Spleen (tissue), 11 donors: ENCODE measurements at regions not wholly inside any gene's neighbourhood (a gene's known extent, or its start where the extent isn't known, plus 50 kb on each side); places are given as distances from the start of the nearest gene placed in this dataset.
"Not testable (repeated sequence)": the region's sequence is repeated elsewhere in the genome, so short reads cannot be mapped to it uniquely, and the experiment has no call there.

Source experiments
- DNase-seq: peaks from one replicate; pipeline ENCODE4 v3.0.0-alpha.2; 2020
- H3K27ac ChIP-seq, 8 donors: fragments of 200-600 bp; sonication (generic) in 7 of 8; 1 replicate in 4 of 8; 2 replicates in 4 of 8; pipeline versions ENCODE4 v1.5.0 to v1.8.0; 2016 to 2021; ENCODE audit warnings: inconsistent platforms in 4 of 8, mild to moderate bottlenecking in 4 of 8, moderate library complexity in 1 of 8
- H3K27me3 ChIP-seq, 7 donors: fragments of 200-600 bp; sonication (generic) in 6 of 7; replicated peaks in 1 of 7; 1 replicate in 4 of 7; 2 replicates in 3 of 7; pipeline versions ENCODE4 v1.5.0 to v1.8.0; 2016 to 2021; ENCODE audit warnings: inconsistent platforms in 3 of 7, mild to moderate bottlenecking in 1 of 7
- H3K36me3 ChIP-seq, 6 donors: fragments of 200-600 bp; sonication (generic) in 5 of 6; 1 replicate in 4 of 6; 2 replicates in 2 of 6; pipeline versions ENCODE4 v1.5.0 to v1.8.0; 2016 to 2021; ENCODE audit warnings: inconsistent platforms in 2 of 6
- H3K4me1 ChIP-seq, 6 donors: fragments of 200-600 bp; sonication (generic) in 5 of 6; 1 replicate in 3 of 6; 2 replicates in 3 of 6; pipeline versions ENCODE4 v1.5.0 to v1.8.0; 2016 to 2021; ENCODE audit warnings: inconsistent platforms in 3 of 6
- H3K4me3 ChIP-seq, 8 donors: fragments of 200-600 bp; sonication (generic) in 7 of 8; 1 replicate in 4 of 8; 2 replicates in 4 of 8; pipeline versions ENCODE4 v1.5.0 to v1.8.0; 2016 to 2021; ENCODE audit warnings: inconsistent platforms in 4 of 8, mild to moderate bottlenecking in 4 of 8, moderate library complexity in 2 of 8
- H3K9me3 ChIP-seq, 8 donors: fragments of 200-600 bp; sonication (generic) in 7 of 8; 1 replicate in 4 of 8; 2 replicates in 4 of 8; pipeline versions ENCODE4 v1.5.0 to v1.8.0; 2016 to 2021; ENCODE audit warnings: inconsistent platforms in 4 of 8
- CTCF ChIP-seq, 11 experiments: fragments of 200-600 bp in 7 of 11; fragments of 450-650 bp in 4 of 11; sonication (generic) in 4 of 11; IDR thresholded peaks in 8 of 11; conservative IDR thresholded peaks in 3 of 11; 1 replicate in 7 of 11; 2 replicates in 4 of 11; pipeline versions ENCODE4 v1.4.0 to v1.8.0; 2016 to 2021; ENCODE audit warnings: antibody characterized with exemption in 11 of 11, inconsistent platforms in 4 of 11, mild to moderate bottlenecking in 1 of 11
- POLR2A ChIP-seq, 3 donors: fragments of 450-650 bp; IDR thresholded peaks; one replicate each; pipeline ENCODE4 v1.5.1; 2017; ENCODE audit warnings: antibody characterized with exemption in 3 of 3, mild to moderate bottlenecking in 1 of 3
- POLR2AphosphoS5 ChIP-seq, 3 donors: sonication (generic); formaldehyde crosslinking; IDR thresholded peaks; one replicate each; pipeline ENCODE4 v1.5.1; 2017; ENCODE audit warnings: antibody characterized with exemption in 3 of 3
- WGBS, 5 donors: extraction: QIAGEN DNeasy Blood & Tissue Kit in 3 of 5; methylation state at CpG; one replicate each; pipeline versions ENCODE4 v1.1.5 to v1.1.7; 2013 to 2018; 5-methylcytosine and 5-hydroxymethylcytosine counted together
- intact Hi-C: fragments of 100-400 bp; cut with DNase I; formaldehyde crosslinking; loops from one replicate; pipeline ENCODE4 v1.15.0; 2023; ENCODE audit warnings: low total_unique reads
- donor health status: healthy with polysubstance abuse.
- donor health status: DM: no; HTN: no; CAD: no; lungs with moderate emphysema.
- donor health status: DM: no; HTN: no; CAD: no.
- donor health status: Bipolar disorder and iron deficiency.
- donor health status: healthy.
- donor health status: DM: no; HTN: no; CAD: no.
- donor health status: DM: yes; HTN: yes; CAD: no.

- Histone ChIP-seq H3K9me3 (no peaks in the 10 kb centered on the region), H3K4me1 (peaks cover 0 to 8% (median 0%) of the 10 kb centered on the region in 6 donors), H3K4me3 (no peak overlapping the region), H3K27me3 (no peaks in the 10 kb centered on the region), H3K36me3 (no peaks in the 10 kb centered on the region), H3K27ac (no peak overlapping the region)
- intact Hi-C loops, result no loop called here
- peak; percentile 89 for DNase-seq
- TF ChIP-seq POLR2AphosphoS5 (IDR thresholded peaks at IDR 0.05), result no peak
- peak; percentile 53 to 89 (median 78) for TF ChIP-seq CTCF (IDR thresholded peaks at IDR 0.05 in 8 of 11, conservative IDR thresholded peaks at IDR 0.05 in 3 of 11)
- TF ChIP-seq POLR2A (IDR thresholded peaks at IDR 0.05), result no peak
- 40 to 44% (median 42%) methylated on average over 15 of the region's 15 CpGs for WGBS, 5 donors
Measured at GRCh38 chr14:37874429-37875109, 279.1 kb downstream of the TTC6 start.

GRCh38 chr14:37888234-37888633, 292.8 kb downstream of the TTC6 start:
- no peak for DNase-seq
- no peak for TF ChIP-seq POLR2AphosphoS5 (IDR thresholded peaks at IDR 0.05)
- TF ChIP-seq POLR2A (IDR thresholded peaks at IDR 0.05), result no peak
- TF ChIP-seq CTCF (IDR thresholded peaks at IDR 0.05 in 8 of 11, conservative IDR thresholded peaks at IDR 0.05 in 3 of 11), result no peak
- Histone ChIP-seq H3K27ac (no peak overlapping the region), H3K4me1 (no peaks in the 10 kb centered on the region), H3K9me3 (no peaks in the 10 kb centered on the region), H3K4me3 (no peak overlapping the region), H3K36me3 (no peaks in the 10 kb centered on the region), H3K27me3 (peaks cover 0 to 3% (median 0%) of the 10 kb centered on the region in 7 donors)
- intact Hi-C loops, result no loop called here
- WGBS, 5 donors, result 91 to 96% (median 94%) methylated on average over 1 of the region's 1 CpG

GRCh38 chr14:37889087-37889486, 293.7 kb downstream of the TTC6 start:
- Histone ChIP-seq H3K9me3 (no peaks in the 10 kb centered on the region), H3K27me3 (peaks cover 0 to 3% (median 0%) of the 10 kb centered on the region in 7 donors), H3K4me1 (no peaks in the 10 kb centered on the region), H3K36me3 (no peaks in the 10 kb centered on the region), H3K4me3 (no peak overlapping the region), H3K27ac (no peak overlapping the region)
- 54 to 66% (median 62%) methylated on average over 5 of the region's 5 CpGs for WGBS, 5 donors
- intact Hi-C loops, result no loop called here
- TF ChIP-seq POLR2A (IDR thresholded peaks at IDR 0.05), result no peak
- no peak for TF ChIP-seq POLR2AphosphoS5 (IDR thresholded peaks at IDR 0.05)
- TF ChIP-seq CTCF (IDR thresholded peaks at IDR 0.05 in 8 of 11, conservative IDR thresholded peaks at IDR 0.05 in 3 of 11), result no peak
- no peak for DNase-seq

GRCh38 chr14:37890095-37890494, 294.7 kb downstream of the TTC6 start:
- no peaks in the 10 kb centered on the region for H3K36me3 ChIP-seq
- no peak overlapping the region for H3K27ac ChIP-seq
- intact Hi-C loops, result no loop called here
- TF ChIP-seq POLR2A (IDR thresholded peaks at IDR 0.05) (no peak), CTCF (IDR thresholded peaks at IDR 0.05 in 8 of 11, conservative IDR thresholded peaks at IDR 0.05 in 3 of 11) (no peak), POLR2AphosphoS5 (IDR thresholded peaks at IDR 0.05) (no peak)
- H3K9me3 ChIP-seq, result no peaks in the 10 kb centered on the region
- H3K27me3 ChIP-seq, result peaks cover 0 to 3% (median 0%) of the 10 kb centered on the region in 7 donors
- H3K4me1 ChIP-seq, result no peaks in the 10 kb centered on the region
- no peak overlapping the region for H3K4me3 ChIP-seq
- DNase-seq, result no peak
- WGBS, 5 donors, result 68 to 89% (median 83%) methylated on average over 1 of the region's 1 CpG

GRCh38 chr14:37891500-37891899, 296.1 kb downstream of the TTC6 start:
- H3K27ac ChIP-seq, H3K4me3 ChIP-seq, H3K9me3 ChIP-seq, H3K27me3 ChIP-seq, DNase-seq, H3K4me1 ChIP-seq, H3K36me3 ChIP-seq, intact Hi-C loops: not testable (repeated sequence)
- 83 to 100% (median 88%) methylated on average over 1 of the region's 1 CpG for WGBS, 5 donors
